HG03469 (cell line): ENCODE measurements at regions not wholly inside any gene's neighbourhood (a gene's known extent, or its start where the extent isn't known, plus 50 kb on each side); places are given as distances from the start of the nearest gene placed in this dataset.

Experiments
- ATAC-seq: cut with Tn5 transposase; IDR thresholded peaks from one replicate; pipeline ENCODE4 v1.9.1; 2021; ENCODE audit warnings: mild to moderate bottlenecking, moderate library complexity, moderate number of reproducible peaks; ENCODE audit not compliant: unreplicated experiment

- no peak for ATAC-seq
Measured at GRCh38 chr18:47490882-47491281, 239.4 kb upstream of the SKOR2 start.

GRCh38 chr18:47485221-47485797 is 233.8 kb upstream of the SKOR2 start:
- no peak for ATAC-seq

GRCh38 chr18:47484068-47484467 is 232.6 kb upstream of the SKOR2 start:
- no peak for ATAC-seq

- no peak for ATAC-seq
Measured at GRCh38 chr18:47480166-47480565, 228.7 kb upstream of the SKOR2 start.

GRCh38 chr18:47471784-47472183 is 220.3 kb upstream of the SKOR2 start:
- ATAC-seq: no peak

- ATAC-seq: no peak
Measured at GRCh38 chr18:47470941-47471340, 219.5 kb upstream of the SKOR2 start.

- no peak for ATAC-seq
Measured at GRCh38 chr18:47469576-47469975, 218.1 kb upstream of the SKOR2 start.

- no peak for ATAC-seq
Measured at GRCh38 chr18:47461977-47462376, 210.5 kb upstream of the SKOR2 start.

GRCh38 chr18:47461406-47461948 is 210.0 kb upstream of the SKOR2 start:
- no peak for ATAC-seq

GRCh38 chr18:47458483-47458882 is 207.0 kb upstream of the SKOR2 start:
- ATAC-seq: no peak

- no peak for ATAC-seq
Measured at GRCh38 chr18:47457614-47458013, 206.2 kb upstream of the SKOR2 start.

- no peak for ATAC-seq
Measured at GRCh38 chr18:47453038-47453437, 201.6 kb upstream of the SKOR2 start.

- ATAC-seq: no peak
Measured at GRCh38 chr18:47448956-47449355, 197.5 kb upstream of the SKOR2 start.

- no peak for ATAC-seq
Measured at GRCh38 chr18:47441914-47442313, 190.5 kb upstream of the SKOR2 start.

GRCh38 chr18:47438001-47438400 is 186.5 kb upstream of the SKOR2 start:
- no peak for ATAC-seq

GRCh38 chr18:47436871-47437270 is 185.4 kb upstream of the SKOR2 start:
- ATAC-seq: no peak

- no peak for ATAC-seq
Measured at GRCh38 chr18:47434214-47434746, 182.8 kb upstream of the SKOR2 start.

- no peak for ATAC-seq
Measured at GRCh38 chr18:47427923-47428637, 176.6 kb upstream of the SKOR2 start.

GRCh38 chr18:47427072-47427471 is 175.6 kb upstream of the SKOR2 start:
- ATAC-seq: no peak

- ATAC-seq: no peak
Measured at GRCh38 chr18:47425365-47425764, 173.9 kb upstream of the SKOR2 start.

- ATAC-seq: no peak
Measured at GRCh38 chr18:47422524-47422923, 171.1 kb upstream of the SKOR2 start.

- peak; percentile 71 for ATAC-seq
Measured at GRCh38 chr18:47420130-47420529, 168.7 kb upstream of the SKOR2 start.
